Suprapubic skin (tissue), 4 donors: ENCODE measurements at regions not wholly inside any gene's neighbourhood (a gene's known extent, or its start where the extent isn't known, plus 50 kb on each side); places are given as distances from the start of the nearest gene placed in this dataset.

ENCODE experiments used
- EP300 ChIP-seq: sonication (generic); formaldehyde crosslinking; IDR thresholded peaks from one replicate; pipeline ENCODE4 v1.6.1; 2017; ENCODE audit warnings: antibody characterized with exemption
- POLR2A ChIP-seq, 2 donors: fragments of 450-650 bp; IDR thresholded peaks; one replicate each; pipeline ENCODE4 v1.6.1; 2017; ENCODE audit warnings: antibody characterized with exemption in 2 of 2, mild to moderate bottlenecking in 2 of 2, moderate library complexity in 2 of 2
- POLR2AphosphoS5 ChIP-seq, 3 donors: sonication (generic); formaldehyde crosslinking; IDR thresholded peaks; one replicate each; pipeline ENCODE4 v1.6.1; 2017; ENCODE audit warnings: antibody characterized with exemption in 3 of 3
- TF ChIP-seq, protein P1 (sequence below), 2 donors: fragments of 200-600 bp in 1 of 2; fragments of 450-650 bp in 1 of 2; sonication (generic) in 1 of 2; IDR thresholded peaks; one replicate each; pipeline ENCODE4 v1.5.1; 2016 to 2019; ENCODE audit warnings: antibody characterized with exemption in 2 of 2, mild to moderate bottlenecking in 1 of 2, moderate library complexity in 1 of 2

DNA sequence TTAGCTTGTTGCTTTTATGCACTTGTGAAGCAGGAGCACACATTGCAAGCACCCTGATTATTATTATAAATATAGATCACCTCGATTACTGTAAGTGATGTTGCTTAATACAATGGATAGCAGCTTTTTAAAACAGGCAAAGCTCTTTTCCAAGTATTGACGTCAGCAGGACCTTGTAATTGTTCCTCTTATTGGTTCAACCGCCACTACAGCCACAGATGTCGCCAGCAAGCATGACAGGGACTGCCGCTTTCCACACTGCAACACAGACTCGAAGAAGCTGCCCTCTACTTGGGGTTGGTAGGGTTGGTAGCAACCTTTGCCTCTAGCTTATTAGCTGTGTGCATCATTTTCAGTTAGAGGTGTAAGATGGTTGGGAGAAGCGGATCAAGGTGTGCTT is 167.6 kb downstream of the ZNF365 start:
- TF ChIP-seq, protein P1, sequence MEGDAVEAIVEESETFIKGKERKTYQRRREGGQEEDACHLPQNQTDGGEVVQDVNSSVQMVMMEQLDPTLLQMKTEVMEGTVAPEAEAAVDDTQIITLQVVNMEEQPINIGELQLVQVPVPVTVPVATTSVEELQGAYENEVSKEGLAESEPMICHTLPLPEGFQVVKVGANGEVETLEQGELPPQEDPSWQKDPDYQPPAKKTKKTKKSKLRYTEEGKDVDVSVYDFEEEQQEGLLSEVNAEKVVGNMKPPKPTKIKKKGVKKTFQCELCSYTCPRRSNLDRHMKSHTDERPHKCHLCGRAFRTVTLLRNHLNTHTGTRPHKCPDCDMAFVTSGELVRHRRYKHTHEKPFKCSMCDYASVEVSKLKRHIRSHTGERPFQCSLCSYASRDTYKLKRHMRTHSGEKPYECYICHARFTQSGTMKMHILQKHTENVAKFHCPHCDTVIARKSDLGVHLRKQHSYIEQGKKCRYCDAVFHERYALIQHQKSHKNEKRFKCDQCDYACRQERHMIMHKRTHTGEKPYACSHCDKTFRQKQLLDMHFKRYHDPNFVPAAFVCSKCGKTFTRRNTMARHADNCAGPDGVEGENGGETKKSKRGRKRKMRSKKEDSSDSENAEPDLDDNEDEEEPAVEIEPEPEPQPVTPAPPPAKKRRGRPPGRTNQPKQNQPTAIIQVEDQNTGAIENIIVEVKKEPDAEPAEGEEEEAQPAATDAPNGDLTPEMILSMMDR (IDR thresholded peaks at IDR 0.05), result no peak
- TF ChIP-seq EP300 (no peak), POLR2AphosphoS5 (IDR thresholded peaks at IDR 0.05) (no peak), POLR2A (IDR thresholded peaks at IDR 0.05) (no peak)
